GM03348 (cell line): ENCODE measurements at regions not wholly inside any gene's neighbourhood (a gene's known extent, or its start where the extent isn't known, plus 50 kb on each side); places are given as distances from the start of the nearest gene placed in this dataset.
"Not testable (repeated sequence)": the region's sequence is repeated elsewhere in the genome, so short reads cannot be mapped to it uniquely, and the experiment has no call there.

Source experiments
- DNase-seq: peaks from one replicate; pipeline ENCODE4 v3.0.0; 2012; ENCODE audit warnings: low spot score

DNA sequence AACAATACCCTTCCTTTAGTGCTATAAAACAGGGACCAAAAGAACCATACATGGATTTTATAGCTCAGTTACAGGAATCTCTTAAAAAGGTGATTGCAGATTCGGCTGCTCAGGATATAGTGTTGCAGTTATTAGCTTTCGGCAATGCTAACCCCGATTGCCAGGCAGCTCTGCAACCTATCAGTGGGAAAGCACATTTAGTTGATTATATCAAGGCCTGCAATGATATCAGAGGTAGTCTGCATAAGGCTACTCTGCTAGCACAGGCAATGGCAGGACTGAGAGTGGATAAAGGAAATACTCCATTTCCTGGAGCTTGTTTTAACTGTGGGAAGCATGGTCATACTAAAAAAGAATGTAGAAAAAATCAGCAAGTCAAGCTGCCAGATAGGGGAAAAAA, 327.7 kb downstream of the REEP3 start:
- not testable (repeated sequence) for DNase-seq

DNA sequence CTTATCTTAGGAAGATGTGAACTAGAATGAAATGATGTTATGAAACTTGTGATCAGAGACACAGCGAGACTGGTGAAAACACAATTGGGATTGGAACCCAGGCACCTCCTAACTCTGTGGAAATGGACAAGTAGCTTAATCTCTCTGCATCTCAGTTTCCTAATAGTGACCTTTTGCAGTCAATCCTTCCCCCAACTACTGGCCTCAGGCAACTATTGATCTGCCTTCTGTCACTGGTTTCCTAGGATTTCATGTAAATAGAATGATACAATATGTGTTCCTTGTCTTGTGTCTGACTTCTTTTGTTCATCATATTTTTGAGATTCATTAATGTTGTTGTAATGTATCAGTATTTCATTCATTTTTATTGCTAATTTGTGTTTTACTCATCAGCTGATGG, 341.7 kb downstream of the REEP3 start:
- DNase-seq: no peak

DNA sequence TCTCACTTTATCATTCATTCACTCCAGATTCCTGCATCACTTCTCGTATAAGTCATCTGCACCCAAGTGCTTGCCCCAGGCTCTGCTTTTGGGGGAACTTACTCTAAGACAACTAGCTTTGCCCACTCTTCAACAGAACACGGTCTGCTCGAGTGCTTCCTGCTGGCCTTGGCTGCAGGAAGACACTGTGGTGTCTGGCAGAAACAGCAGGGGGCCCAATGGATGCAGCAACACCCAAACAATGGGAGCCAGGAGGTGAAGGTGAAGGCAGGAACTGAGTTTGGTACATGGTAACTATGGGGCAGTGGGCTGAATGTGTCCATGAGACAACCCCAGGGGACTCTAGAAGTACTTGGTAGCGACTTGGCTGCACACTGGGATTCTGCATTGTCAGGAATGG, 344.0 kb downstream of the REEP3 start:
- DNase-seq: no peak

DNA sequence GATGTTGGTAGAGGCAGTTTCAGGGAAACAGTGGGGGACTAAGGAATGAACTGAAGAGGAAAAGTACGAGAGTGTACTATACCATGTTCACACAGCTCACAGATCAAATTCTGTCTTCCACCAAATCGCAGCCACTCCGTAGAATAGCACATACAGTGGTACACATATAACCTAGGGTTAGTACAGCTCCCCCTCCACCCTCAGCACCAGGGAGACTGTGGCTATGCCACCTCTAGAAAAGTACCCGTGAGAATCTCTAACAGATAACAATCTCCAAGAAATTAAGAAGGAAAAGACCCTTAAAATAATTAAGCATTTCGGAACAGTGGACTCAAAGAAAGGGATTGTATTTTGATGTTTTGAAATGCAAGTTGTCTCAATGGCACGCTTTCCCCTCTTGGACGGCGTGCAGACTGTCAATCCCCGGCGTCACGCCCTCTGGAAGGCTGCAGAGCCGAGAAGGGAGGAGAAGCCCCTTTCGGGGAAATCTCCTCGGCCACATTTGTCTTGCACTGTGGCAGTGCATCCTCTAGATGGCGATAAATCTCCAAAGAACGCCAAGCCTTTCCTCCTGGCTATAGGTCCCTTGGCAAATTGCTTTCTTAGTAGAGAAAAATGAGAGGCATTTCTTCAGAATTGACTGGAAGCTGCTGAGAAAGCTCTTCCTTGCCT, 345.0 kb downstream of the REEP3 start:
- DNase-seq: peak; percentile 86

DNA sequence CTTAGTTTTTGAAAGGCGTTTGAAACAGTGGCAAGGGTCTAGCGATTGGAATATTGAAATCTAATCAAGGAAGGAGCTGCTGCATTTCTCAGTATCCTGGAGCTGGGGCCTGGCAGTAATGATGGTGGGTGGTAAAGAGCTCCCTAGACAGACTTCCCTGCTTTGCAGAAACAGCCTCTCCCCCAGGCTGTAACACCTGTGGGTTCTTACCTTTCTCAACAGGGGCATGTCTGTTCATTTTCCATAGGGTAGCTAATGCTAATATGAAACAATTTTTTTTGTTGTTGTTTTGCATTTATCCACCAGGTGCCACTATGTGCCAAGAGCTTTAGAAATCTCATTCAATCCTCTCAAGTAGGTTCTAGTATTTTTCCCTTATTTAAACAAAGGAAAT, 345.5 kb downstream of the REEP3 start:
- peak; percentile 24 for DNase-seq

DNA sequence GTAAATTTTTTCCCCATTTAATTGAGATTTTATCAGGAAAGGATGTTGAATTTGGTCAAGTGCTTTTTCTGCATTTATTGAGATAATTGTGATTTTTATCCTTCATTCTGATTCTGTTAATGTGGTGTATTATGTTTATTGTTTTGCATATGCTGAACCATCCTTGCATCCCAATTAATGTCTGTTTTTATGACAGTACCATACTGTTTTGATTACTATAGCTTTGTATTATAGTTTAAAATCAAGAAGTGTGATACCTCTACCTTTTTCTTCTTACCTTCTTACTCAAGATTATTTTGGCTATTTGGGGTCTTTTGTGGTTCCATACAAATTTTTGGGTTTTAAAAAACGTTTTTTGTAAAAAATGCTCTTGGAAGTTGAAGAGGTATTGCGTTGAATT, 357.2 kb downstream of the REEP3 start:
- no peak for DNase-seq

DNA sequence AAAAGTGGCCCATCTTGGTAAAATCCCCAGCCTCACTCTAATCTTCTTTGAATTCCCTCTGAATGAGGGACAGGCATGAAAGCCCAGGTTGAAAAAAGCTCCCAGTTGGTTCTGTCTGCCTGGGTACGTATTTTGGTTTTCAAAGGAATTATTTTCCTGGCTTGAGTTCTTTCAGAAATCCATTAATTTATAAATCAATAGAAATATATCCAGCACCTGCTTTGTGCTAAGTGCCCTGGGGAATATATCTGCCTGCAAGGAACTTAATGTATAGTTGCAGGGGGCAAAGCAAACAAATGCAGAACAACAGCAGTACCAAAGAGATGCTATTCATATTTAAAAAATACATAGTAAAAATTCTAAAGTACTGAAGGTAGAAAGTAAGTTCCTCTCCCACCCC, 362.7 kb downstream of the REEP3 start:
- DNase-seq: no peak

DNA sequence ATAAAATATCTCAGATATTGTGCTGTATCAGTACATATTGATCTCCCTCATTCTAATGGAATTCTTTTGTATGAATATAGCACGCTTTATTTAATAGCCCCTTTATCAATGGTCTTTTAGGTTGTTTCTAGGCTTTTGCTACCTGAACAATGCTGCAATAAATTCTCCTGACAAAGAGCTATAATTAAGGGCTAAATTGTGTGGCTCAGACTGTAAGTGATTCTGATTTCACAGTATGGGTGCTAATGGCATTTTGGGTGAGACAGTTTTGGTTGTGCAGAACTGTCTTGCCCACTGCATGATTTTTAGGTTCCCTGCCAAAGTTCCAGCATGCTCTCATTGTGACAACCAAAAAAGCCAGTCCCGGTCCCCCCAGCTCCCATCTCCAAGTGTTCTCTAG, 363.2 kb downstream of the REEP3 start:
- no peak for DNase-seq

DNA sequence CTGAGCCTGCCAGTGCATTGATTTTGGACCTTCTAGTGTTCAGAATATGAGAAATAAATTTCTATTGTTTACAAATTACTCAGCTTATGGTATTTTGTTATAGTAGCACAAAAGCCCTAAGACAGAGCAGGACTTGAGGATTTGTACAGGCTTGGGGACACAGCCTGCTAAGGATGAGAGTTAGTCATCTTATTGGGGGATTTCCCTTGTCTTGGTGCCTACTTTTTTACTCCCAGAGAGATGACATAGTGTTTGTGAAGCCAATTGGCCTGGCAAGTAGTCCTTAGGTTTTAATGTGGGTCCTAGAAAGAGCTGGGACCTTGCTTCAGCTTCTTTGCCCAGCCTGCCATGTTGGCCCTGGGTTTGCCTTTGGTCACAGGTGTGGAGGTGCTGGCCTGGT, 364.0 kb downstream of the REEP3 start:
- DNase-seq: no peak

DNA sequence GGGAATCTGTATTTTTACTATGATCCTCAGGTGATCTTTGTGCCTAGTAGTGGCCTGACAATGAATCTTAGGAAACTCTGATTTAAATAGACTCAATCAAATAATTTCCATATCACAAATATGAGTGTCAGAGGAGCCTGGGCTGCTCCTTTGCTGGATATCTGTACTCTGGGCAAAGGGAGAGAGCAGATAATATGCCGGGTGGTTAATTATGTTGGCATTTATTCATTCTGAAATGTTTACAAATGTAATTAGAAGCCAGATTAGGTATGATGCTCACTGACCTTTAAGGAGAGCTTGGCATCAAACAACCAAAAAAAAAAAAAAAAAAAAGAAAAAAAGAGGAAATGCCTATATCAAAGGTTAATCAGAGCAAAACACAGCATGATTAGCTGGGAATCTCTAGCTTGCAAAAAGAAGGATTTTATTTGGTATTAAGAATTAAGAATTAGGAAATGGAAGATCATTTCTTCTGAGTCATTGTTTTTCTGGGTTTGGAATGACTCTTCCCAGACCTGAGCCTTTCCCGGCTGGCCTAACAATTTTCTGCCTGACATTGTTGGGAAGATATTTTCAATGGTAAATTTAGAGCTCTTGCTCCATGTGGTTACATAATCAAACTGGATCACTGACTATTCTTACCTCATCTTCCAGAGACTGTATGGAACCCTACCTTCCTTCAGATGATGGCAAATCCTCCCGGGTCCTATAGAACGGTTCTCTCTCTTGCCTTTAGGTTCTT, 365.3 kb downstream of the REEP3 start:
- peak; percentile 18 for DNase-seq

DNA sequence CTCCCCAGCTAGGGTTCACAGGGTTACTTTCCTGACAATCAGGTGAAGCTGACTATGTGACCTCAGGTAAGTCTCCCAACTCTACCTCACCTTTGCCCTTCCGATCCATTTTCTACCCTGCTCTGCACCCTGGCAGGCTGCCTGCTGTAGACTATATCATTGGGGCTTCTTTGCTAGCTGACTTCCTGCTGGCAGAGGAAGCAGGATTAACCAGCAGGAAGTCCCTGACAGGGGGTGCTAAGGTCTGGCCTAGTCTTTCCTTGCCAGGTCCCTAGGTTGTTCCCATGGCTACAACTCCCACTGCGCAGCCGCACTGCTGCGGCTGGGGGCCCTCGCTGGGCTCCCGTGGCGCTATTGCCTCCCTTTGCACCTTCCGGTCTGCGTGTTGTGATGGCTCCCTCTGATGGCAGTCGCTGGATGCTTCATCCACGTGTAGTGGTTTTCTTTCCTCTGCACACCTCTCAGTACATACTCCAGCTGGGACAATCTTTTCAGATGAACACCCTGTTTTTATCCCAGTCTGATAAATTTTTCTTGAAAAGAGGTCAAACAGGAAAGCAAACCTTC, 365.9 kb downstream of the REEP3 start:
- DNase-seq: no peak

DNA sequence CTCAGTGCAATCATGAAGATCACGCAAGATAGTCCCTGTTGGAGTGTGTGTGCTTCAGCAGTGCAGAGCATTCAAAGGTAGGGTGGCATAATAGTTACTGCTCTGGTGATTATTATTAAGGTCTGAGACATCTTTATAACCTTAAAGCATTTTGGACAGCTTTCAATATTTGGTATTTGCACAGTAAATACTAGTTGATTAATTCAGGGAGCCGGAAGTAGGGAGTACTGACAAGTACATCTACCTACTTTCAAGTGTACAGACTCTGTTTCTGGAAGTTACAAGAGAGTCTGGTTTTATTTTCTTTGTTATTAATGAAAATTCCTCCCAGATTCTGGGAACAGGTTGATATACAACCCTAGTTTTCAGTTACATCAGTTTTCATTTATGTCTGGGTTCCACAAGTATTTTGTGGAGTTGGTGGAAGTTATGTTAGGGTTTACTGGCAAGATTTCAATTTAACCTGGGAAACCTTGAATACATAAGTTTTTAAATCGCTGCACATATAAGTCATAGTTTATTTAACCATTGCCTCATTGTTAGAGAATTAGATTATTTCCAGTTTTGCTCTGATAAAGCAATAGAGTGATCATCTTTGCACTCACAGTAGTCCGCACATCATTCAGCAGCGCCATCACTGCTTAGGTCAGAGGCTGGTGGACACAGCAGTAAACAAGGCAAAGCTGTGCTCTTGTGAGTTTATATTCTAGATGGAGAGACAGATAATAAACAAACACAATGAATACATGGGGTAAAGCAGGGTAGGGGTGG, 366.6 kb downstream of the REEP3 start:
- no peak for DNase-seq

DNA sequence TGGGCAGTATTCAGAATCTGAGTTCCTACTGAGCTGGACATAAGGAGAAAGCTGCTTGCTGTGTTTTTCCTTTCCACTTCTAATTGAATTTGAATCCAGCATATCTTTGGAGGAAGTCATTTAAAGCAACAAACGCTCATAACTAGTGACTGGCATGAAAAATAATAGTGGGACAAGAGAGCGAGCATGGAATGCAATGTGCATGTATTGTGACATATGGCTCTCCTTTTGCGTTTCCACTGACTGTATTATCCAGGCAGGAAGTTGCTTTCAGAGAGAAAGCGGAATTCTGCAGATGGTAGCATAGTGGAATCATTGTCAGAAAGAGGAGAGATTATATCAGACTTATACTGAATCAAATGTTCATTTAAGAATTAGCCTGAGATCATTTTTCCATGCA, 368.6 kb downstream of the REEP3 start:
- no peak for DNase-seq

DNA sequence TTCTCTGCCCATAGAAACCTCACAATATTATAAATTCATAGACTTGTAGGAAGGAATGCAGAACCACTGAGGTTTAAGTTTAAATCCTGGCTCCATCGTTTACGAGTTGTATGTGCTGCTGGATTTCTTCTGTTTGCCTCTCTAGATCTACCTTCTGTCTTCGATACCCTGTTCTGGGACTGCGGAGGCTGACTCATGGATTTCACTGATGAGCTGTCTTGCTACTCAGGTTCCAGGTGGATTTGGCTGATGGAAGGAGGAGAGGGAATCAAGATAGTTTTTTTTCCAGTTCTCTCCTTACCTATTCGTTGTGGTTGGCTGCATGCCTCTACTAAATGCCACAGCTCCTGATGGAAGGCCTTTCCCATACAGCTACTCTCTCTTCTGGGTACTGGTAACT, 375.8 kb downstream of the REEP3 start:
- no peak for DNase-seq

DNA sequence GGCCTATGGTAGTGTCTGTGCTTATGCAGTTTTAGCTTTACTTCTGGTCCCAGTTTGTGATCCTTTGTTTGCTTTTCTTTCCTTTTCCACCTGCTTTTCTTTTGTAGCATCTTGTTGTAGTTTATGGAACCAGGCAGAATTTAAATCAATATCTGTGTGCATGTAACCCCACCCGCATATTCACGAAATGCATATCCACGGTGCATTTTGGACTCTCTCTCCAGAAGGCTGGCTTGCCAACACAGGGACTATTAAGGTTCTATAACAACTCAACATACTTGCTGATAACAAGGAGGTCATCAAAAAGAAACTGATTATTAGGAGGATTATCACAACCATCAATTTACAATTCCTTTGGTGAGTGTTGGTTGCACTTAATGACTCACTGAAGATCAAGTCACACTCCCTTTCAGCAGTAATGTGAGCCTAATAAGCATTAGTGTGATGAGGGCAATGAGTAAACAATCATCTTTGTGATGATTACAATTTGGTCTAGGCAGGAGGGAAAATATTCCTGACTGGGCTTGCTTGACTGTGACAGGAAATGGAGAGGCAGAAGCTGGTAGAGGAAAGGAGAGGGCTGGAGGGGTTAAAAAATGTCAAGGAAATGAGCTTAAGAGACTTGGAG, 378.6 kb downstream of the REEP3 start:
- no peak for DNase-seq

DNA sequence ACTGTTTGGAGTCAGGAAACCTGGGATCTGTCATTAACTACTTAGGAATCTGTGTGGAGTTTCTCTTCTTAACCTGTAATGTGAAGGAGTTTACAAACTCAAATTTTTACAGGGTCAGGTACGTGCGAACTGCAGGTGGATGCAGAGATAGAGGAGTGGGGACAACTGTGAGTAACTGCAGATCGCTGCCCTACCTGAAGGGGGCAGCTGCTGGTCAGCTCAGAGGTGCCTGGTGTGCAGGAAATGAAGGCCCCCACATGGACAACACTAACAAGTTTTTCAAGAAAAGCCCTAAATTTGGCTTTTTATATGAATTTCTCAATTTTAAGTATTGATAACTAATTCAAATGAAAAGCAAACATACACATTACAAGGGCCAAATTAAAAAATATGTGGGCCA, 380.0 kb downstream of the REEP3 start:
- no peak for DNase-seq

DNA sequence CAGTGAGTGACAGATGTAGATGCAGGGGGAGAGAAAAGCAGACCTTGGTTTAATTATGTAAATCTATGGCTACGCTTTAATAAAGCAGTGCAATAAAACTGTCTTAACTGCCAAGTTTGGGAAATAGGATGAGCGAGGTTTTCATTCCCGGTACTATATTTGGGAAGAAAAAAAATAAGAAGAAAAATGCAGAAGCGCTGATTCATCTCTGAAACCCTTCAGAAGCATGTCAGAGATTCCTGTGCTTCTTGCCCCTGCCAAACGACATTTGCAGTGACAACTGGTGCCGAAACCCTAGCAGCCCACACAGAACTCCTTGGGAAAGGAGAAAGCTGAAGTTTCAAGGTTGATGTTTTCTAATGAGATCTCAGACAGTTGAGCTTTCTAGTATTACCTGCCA, 380.7 kb downstream of the REEP3 start:
- peak; percentile 60 for DNase-seq

DNA sequence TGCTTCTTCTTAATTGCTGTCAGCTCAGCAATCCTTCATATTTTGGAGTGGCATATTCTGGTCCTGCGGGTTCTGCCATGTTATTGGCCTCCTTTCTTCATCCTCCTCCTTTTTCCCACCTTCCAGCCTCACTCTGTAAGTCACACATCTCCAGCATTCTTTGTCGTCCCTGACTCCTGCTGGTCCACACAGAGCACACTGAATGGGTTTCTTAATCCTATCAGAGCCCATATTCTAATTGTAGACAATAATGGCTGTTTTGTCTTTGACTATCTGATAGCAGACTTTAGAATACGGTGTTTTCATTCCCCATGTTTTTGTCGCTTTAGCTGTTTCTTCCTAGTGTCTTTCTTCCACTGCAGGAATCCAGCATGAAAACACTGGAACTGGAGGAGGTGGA, 389.6 kb downstream of the REEP3 start:
- no peak for DNase-seq

DNA sequence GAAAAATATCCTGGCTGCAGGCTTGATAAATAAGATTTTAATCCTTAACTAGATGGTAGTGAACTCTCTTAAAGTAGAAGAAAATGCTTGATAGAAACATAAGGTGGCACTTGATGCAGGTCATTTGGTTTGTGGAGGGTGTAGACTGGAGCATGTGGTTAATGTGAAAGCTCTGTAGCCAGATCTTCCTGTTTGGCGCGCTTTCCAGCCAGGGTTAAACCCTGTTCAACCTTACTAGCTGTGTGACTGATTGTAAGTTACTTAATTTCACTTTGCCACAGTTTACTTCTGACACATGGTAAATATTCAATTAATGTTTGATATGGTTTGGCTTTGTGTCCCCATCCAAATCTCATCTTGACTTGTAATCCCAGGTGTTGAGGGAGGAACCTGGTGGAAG, 394.0 kb downstream of the REEP3 start:
- no peak for DNase-seq

DNA sequence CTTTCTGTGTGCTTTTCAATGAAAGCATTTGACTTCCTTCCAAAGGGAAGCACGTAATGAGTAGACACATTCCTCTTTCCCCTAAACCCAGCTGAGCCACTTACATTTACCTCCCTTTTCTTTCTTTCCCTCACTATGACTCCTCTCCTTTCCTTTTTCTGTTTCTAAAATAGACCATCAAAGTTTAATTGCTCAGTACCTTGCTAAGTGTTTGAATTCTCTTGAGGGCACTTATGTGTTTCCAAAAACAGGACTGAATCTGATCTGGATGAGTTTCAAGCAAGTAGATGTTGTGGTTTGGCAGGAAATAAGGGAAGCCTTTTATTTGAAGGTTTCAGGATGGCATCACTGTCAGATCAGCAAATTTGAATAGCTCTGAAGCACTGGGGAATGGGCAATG, 396.2 kb downstream of the REEP3 start:
- DNase-seq: no peak

DNA sequence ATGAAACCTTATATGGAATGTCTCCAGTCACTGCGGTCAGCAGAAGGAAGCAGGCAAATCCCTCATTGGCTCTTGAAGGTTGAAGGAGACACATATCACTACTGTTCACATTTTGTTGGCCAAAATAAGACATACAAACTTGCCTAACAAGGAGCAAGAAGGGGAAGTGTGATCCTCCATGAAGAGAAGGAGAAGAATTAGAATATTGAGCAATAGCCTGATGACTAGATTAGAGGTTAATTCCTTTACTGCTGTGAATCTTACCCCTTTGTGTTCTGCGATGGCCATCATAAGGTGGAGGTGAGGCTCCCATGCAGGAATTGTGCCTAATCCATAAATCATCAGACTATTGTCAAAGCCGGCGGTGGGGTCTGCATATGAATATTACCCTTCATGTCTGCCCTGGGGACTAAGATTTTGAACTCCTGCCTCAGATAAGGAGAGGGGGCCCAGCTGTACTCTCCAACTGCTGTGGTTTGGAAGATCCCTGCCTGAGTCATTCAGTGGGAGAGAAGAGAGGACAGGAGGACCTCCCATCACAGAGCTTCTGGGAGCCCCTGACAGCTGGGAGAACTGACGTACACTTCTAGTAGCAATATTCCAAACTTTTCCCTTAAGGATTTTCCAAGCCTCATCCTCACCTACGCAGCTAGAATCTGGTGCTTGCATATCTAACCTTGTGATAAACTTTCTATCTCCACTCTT, 398.5 kb downstream of the REEP3 start:
- DNase-seq: no peak

DNA sequence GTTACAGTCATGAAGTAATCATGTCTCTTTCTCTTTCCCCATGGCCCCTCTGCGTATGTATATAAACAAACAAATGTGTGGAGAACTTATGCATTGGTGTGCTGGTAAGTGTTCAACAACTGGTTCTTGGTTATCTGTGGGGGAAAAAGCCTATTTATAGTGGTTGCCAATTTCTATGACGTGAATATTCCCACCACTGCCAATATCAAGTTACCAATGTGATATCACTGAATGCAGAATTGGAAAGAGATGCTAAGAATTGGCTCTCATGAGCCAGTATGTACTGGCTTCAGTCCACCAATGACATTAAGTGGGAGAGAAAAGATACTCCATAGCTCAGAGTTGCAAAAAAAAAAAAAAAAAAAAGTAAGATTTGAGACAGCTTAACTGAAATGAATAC, 399.7 kb downstream of the REEP3 start:
- DNase-seq: no peak
